ENCODE measurements at regions not wholly inside any gene's neighbourhood (a gene's known extent, or its start where the extent isn't known, plus 50 kb on each side); places are given as distances from the start of the nearest gene placed in this dataset.

DNA sequence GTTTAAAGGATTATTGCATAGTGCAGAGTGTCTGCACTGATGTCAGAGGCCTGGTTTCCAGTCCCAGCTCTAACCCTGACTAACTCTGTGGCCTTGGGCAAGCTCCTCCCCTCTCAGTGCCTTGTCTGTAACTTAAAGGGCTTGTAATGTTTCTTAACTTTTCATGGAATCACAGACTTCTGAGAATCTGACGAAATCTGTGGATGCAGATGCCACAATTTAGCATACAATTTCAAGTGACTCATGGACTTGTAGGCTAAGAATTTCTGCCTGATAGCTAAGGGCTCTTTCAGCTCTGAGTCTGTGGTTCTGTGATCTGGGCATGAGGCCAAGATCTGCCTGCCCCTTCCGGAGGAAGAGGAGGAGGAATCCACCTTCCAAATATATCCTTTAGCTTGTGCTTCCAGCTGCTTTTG lies 236.9 kb downstream of the AR start:
- no peaks in the 10 kb centered on the region for H3K27me3 ChIP-seq (ENCODE audit: control insufficient read depth, insufficient read depth, low read length)
- H3K27ac ChIP-seq (ENCODE audit: low read depth, low read length) = peak overlapping the region; percentile 41
- no peak overlapping the region for H3K4me3 ChIP-seq (ENCODE audit: low read length)
- H3K4me1 ChIP-seq (ENCODE audit: control insufficient read depth, insufficient read depth, low read length) = peaks cover 5% of the 10 kb centered on the region
- no peaks in the 10 kb centered on the region for H3K36me3 ChIP-seq (ENCODE audit: control insufficient read depth, insufficient read depth, low read length)
- no peak overlapping the region for H3K9ac ChIP-seq (ENCODE audit: low read length)

DNA sequence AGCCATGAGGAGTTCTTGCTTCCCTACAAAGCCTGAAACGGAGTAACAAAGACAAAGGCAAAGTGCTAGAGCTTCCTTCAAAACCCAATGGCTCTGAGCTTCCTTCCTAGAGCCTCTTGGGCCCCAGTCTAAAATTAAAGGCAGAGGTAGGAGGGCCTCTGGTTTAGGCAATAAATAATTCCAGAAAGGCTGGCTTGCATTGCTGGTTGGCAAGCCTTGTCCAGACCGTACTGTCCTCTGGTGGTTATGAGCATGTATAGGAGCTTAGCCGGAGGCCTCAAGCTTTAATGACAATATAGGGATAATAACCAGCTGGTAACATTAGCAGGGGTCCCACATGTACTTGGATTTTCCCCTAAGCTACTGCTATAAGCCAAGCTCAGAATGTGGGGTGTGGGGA lies 237.3 kb downstream of the AR start:
- H3K9ac ChIP-seq (ENCODE audit: low read length) = no peak overlapping the region
- H3K27me3 ChIP-seq (ENCODE audit: control insufficient read depth, insufficient read depth, low read length) = no peaks in the 10 kb centered on the region
- no peaks in the 10 kb centered on the region for H3K36me3 ChIP-seq (ENCODE audit: control insufficient read depth, insufficient read depth, low read length)
- peaks cover 5% of the 10 kb centered on the region for H3K4me1 ChIP-seq (ENCODE audit: control insufficient read depth, insufficient read depth, low read length)
- no peak overlapping the region for H3K4me3 ChIP-seq (ENCODE audit: low read length)
- H3K27ac ChIP-seq (ENCODE audit: low read depth, low read length) = no peak overlapping the region

DNA sequence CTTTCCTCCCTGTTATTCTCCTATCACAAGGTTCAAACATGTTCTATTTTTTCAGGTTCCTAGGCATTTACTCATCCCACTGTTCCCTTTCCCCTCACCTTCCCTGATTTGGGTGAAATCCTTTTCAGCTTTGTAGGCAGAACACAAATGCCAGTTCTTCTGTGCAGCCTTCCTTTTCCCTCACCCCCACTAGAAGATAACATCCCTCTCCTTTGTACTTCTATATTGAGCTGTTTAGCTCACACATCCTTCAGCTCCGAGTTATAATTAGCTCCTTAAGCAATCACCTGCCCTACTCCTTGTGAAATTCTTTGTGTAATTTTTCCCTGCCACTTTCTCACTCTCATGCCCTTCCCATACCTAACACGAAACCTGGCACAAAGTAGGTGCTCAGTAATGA lies 240.9 kb downstream of the AR start:
- H3K27ac ChIP-seq (ENCODE audit: low read depth, low read length) = no peak overlapping the region
- no peaks in the 10 kb centered on the region for H3K27me3 ChIP-seq (ENCODE audit: control insufficient read depth, insufficient read depth, low read length)
- no peak overlapping the region for H3K4me3 ChIP-seq (ENCODE audit: low read length)
- no peaks in the 10 kb centered on the region for H3K36me3 ChIP-seq (ENCODE audit: control insufficient read depth, insufficient read depth, low read length)
- H3K4me1 ChIP-seq (ENCODE audit: control insufficient read depth, insufficient read depth, low read length) = peaks cover 5% of the 10 kb centered on the region
- no peak overlapping the region for H3K9ac ChIP-seq (ENCODE audit: low read length)

DNA sequence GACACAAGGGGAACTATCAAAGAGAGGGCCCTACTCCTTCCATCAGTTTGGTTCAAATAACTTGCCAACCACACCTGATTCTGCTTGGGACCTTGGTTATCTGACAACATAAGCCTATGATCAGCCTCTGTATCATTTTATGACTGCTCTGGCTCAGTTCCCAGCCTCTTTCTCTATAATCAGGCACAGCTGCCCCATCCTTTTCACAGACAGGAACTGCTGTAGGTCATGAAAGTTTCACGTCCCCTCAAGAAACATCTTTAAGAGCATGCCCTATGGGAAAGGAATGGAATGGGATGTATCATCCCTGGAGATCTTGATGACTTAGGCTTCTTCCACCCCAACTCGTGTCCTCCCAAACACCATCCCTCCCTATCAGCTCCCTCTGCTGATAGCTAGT lies 243.4 kb downstream of the AR start:
- no peaks in the 10 kb centered on the region for H3K36me3 ChIP-seq (ENCODE audit: control insufficient read depth, insufficient read depth, low read length)
- no peaks in the 10 kb centered on the region for H3K4me1 ChIP-seq (ENCODE audit: control insufficient read depth, insufficient read depth, low read length)
- no peaks in the 10 kb centered on the region for H3K27me3 ChIP-seq (ENCODE audit: control insufficient read depth, insufficient read depth, low read length)
- no peak overlapping the region for H3K27ac ChIP-seq (ENCODE audit: low read depth, low read length)
- no peak overlapping the region for H3K9ac ChIP-seq (ENCODE audit: low read length)
- H3K4me3 ChIP-seq (ENCODE audit: low read length) = no peak overlapping the region

DNA sequence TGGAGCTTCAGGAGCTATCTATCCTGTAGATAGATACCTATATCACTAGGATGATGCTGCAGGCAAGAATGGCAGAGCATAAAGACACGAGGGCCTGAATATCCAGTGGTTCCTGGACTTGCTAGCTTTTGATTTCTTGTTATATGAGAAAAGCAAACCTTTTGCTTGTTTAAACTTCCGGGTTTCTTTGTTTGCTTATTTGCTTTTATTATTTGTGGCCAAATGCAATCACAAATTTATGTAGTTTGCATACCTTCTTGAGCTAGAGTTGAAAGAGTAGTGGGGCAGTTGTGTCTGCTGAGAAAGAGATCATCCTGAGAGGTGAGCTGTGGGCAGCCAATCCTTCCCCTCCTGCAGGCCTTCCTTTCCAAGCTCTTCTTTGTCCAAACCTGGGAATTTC lies 245.7 kb downstream of the AR start:
- H3K9ac ChIP-seq (ENCODE audit: low read length) = no peak overlapping the region
- H3K4me3 ChIP-seq (ENCODE audit: low read length) = no peak overlapping the region
- H3K4me1 ChIP-seq (ENCODE audit: control insufficient read depth, insufficient read depth, low read length) = no peaks in the 10 kb centered on the region
- no peaks in the 10 kb centered on the region for H3K27me3 ChIP-seq (ENCODE audit: control insufficient read depth, insufficient read depth, low read length)
- H3K36me3 ChIP-seq (ENCODE audit: control insufficient read depth, insufficient read depth, low read length) = no peaks in the 10 kb centered on the region
- H3K27ac ChIP-seq (ENCODE audit: low read depth, low read length) = no peak overlapping the region
